AG04450 (cell line): ENCODE measurements at regions not wholly inside any gene's neighbourhood (a gene's known extent, or its start where the extent isn't known, plus 50 kb on each side); places are given as distances from the start of the nearest gene placed in this dataset.

Experiments
- CTCF ChIA-PET: fragments of 300-600, 350-600 bp; formaldehyde crosslinking; extraction: SDS; loops from one replicate; lab custom pipeline; 2022; ENCODE audit warnings: antibody characterized with exemption, inconsistent platforms; lab: Charles Lee
- POLR2A ChIA-PET: fragments of 350-600 bp; formaldehyde crosslinking; extraction: SDS; loops from one replicate; lab custom pipeline; 2021; ENCODE audit warnings: antibody characterized with exemption, inconsistent platforms; lab: Yijun Ruan, JAX
- DNase-seq: peaks from one replicate; pipeline ENCODE4 v3.0.0-alpha.2; 2011; ENCODE audit warnings: low read depth, low spot score
- H3K27ac ChIP-seq: one replicate; pipeline ENCODE4 v1.5.1; 2012; ENCODE audit warnings: low read depth, low read length, control low read depth
- H3K27me3 ChIP-seq: one replicate; pipeline ENCODE4 v1.6.0; 2012; ENCODE audit warnings: low read length; ENCODE audit not compliant: control insufficient read depth, insufficient read depth
- H3K4me3 ChIP-seq: 2 replicates; pipeline ENCODE4 v1.5.1; 2011; ENCODE audit warnings: mild to moderate bottlenecking, low read depth, low read length, control low read depth
- H3K9me3 ChIP-seq: 2 replicates; pipeline ENCODE4 v1.5.1; 2012; ENCODE audit warnings: low read length; ENCODE audit not compliant: control insufficient read depth, insufficient read depth
- CTCF ChIP-seq: IDR thresholded peaks from 2 replicates; pipeline ENCODE4 v1.5.1; 2011; ENCODE audit warnings: low read depth, low read length, control low read depth, inconsistent platforms

GRCh38 chr2:18398833-18399232, 161.6 kb downstream of the RDH14 start:
- no peaks in the 10 kb centered on the region for H3K27me3 ChIP-seq
- no peaks in the 10 kb centered on the region for H3K9me3 ChIP-seq
- H3K4me3 ChIP-seq: no peak overlapping the region
- DNase-seq: no peak
- POLR2A ChIA-PET: no interaction called here
- CTCF ChIA-PET: no interaction called here
- TF ChIP-seq CTCF: no peak
- no peak overlapping the region for H3K27ac ChIP-seq

GRCh38 chr2:18396329-18397010, 164.0 kb downstream of the RDH14 start:
- Histone ChIP-seq H3K27ac (no peak overlapping the region), H3K9me3 (no peaks in the 10 kb centered on the region), H3K27me3 (no peaks in the 10 kb centered on the region), H3K4me3 (no peak overlapping the region)
- DNase-seq: no peak
- ChIA-PET POLR2A (no interaction called here), CTCF (no interaction called here)
- TF ChIP-seq CTCF: no peak

- CTCF ChIA-PET: interaction anchor here (0.6 kb wide), 1 partner anchor 673 kb away, joined by 4 read pairs; no protein-coding TSS in a partner anchor
- POLR2A ChIA-PET: no interaction called here
- DNase-seq: no peak
These were observed 164.9 kb downstream of the RDH14 start for GRCh38 chr2:18395555-18395954.

GRCh38 chr2:18387441-18388206, 172.8 kb downstream of the RDH14 start:
- peak; percentile 96 for TF ChIP-seq CTCF
- no peak overlapping the region for H3K4me3 ChIP-seq
- peak; percentile 48 for DNase-seq
- no peaks in the 10 kb centered on the region for H3K9me3 ChIP-seq
- no peak overlapping the region for H3K27ac ChIP-seq
- ChIA-PET POLR2A (interaction anchor here (0.8 kb wide), 1 partner anchor 129 kb away, joined by 3 read pairs; no protein-coding TSS in a partner anchor), CTCF (interaction anchor here (0.9 to 5.9 kb wide), 12 partner anchors 9 to 1475 kb away, joined by 3 to 28 read pairs (median 6); no protein-coding TSS in a partner anchor)
- no peaks in the 10 kb centered on the region for H3K27me3 ChIP-seq

More at GRCh38 chr2:18395555-18395954, 164.9 kb downstream of the RDH14 start:
- no peak overlapping the region for H3K4me3 ChIP-seq
- no peaks in the 10 kb centered on the region for H3K27me3 ChIP-seq
- no peaks in the 10 kb centered on the region for H3K9me3 ChIP-seq
- no peak for TF ChIP-seq CTCF
- H3K27ac ChIP-seq: no peak overlapping the region

DNA sequence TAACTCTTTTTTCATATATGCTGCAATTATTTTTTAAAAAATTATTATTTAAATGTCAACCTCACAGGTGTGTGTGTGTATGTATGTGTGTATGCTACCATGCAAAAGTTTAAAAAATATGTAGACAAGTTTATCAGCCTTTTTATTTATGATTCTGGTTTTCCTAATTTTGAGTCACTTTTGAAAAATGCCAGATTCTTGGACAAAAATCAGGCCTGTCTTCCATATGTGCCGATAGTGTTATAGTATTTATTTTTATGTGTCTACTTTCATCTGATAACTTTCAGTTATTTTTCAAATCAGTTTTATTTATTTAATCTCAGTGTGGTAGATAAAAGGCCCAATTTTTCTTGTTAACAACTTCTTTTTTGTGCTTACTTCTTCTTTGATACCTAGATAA, 176.2 kb downstream of the RDH14 start:
- POLR2A ChIA-PET: no interaction called here
- H3K4me3 ChIP-seq: no peak overlapping the region
- no peaks in the 10 kb centered on the region for H3K27me3 ChIP-seq
- no peak overlapping the region for H3K27ac ChIP-seq
- H3K9me3 ChIP-seq: no peaks in the 10 kb centered on the region
- no peak for TF ChIP-seq CTCF
- DNase-seq: no peak
- CTCF ChIA-PET: no interaction called here
